NCI-H510A treated with DMSO at 0.1 percent for 48 hours (cell line): ENCODE measurements at regions not wholly inside any gene's neighbourhood (a gene's known extent, or its start where the extent isn't known, plus 50 kb on each side); places are given as distances from the start of the nearest gene placed in this dataset.
"Not testable (repeated sequence)": the region's sequence is repeated elsewhere in the genome, so short reads cannot be mapped to it uniquely, and the experiment has no call there.

Source experiments
- DNase-seq: peaks from one replicate; lab custom pipeline; 2025; lab: John Stamatoyannopoulos, UW

GRCh38 chr4:62454535-62454934 lies 1254.4 kb downstream of the ADGRL3 start:
- DNase-seq = no peak

GRCh38 chr4:62450740-62451139 lies 1250.6 kb downstream of the ADGRL3 start:
- DNase-seq = no peak

- DNase-seq = no peak
These were observed 1249.4 kb downstream of the ADGRL3 start for GRCh38 chr4:62449538-62449937.

GRCh38 chr4:62448911-62449310 lies 1248.8 kb downstream of the ADGRL3 start:
- no peak for DNase-seq

- no peak for DNase-seq
These were observed 1238.9 kb downstream of the ADGRL3 start for GRCh38 chr4:62439051-62439450.

GRCh38 chr4:62434921-62435320 lies 1234.8 kb downstream of the ADGRL3 start:
- DNase-seq = no peak

- not testable (repeated sequence) for DNase-seq
These were observed 1231.5 kb downstream of the ADGRL3 start for GRCh38 chr4:62431513-62432231.

GRCh38 chr4:62429297-62429696 lies 1229.2 kb downstream of the ADGRL3 start:
- DNase-seq = no peak

- DNase-seq = no peak
These were observed 1215.1 kb downstream of the ADGRL3 start for GRCh38 chr4:62415256-62415655.

- DNase-seq = no peak
These were observed 1214.4 kb downstream of the ADGRL3 start for GRCh38 chr4:62414563-62414962.

GRCh38 chr4:62410371-62411003 lies 1210.4 kb downstream of the ADGRL3 start:
- no peak for DNase-seq

- DNase-seq = no peak
These were observed 1208.3 kb downstream of the ADGRL3 start for GRCh38 chr4:62408454-62408853.

- DNase-seq = no peak
These were observed 1207.4 kb downstream of the ADGRL3 start for GRCh38 chr4:62407534-62407933.

GRCh38 chr4:62402088-62402806 lies 1202.1 kb downstream of the ADGRL3 start:
- no peak for DNase-seq

GRCh38 chr4:62399242-62399641 lies 1199.1 kb downstream of the ADGRL3 start:
- no peak for DNase-seq

GRCh38 chr4:62398318-62398717 lies 1198.2 kb downstream of the ADGRL3 start:
- no peak for DNase-seq

GRCh38 chr4:62394766-62395165 lies 1194.6 kb downstream of the ADGRL3 start:
- DNase-seq = no peak

- no peak for DNase-seq
These were observed 1187.7 kb downstream of the ADGRL3 start for GRCh38 chr4:62387808-62388207.

- DNase-seq = no peak
These were observed 1177.6 kb downstream of the ADGRL3 start for GRCh38 chr4:62377700-62378099.

- DNase-seq = no peak
These were observed 1177.1 kb downstream of the ADGRL3 start for GRCh38 chr4:62377245-62377644.

GRCh38 chr4:62366939-62367338 lies 1166.8 kb downstream of the ADGRL3 start:
- no peak for DNase-seq

- DNase-seq = no peak
These were observed 1160.0 kb downstream of the ADGRL3 start for GRCh38 chr4:62360156-62360545.
